NT2/D1 (cell line): ENCODE measurements at regions not wholly inside any gene's neighbourhood (a gene's known extent, or its start where the extent isn't known, plus 50 kb on each side); places are given as distances from the start of the nearest gene placed in this dataset.

ENCODE experiments used
- DNase-seq: peaks from one replicate; pipeline ENCODE4 v3.0.0-alpha.2; 2011; ENCODE audit warnings: low read depth, low spot score
- H3K27me3 ChIP-seq: 2 replicates; pipeline ENCODE4 v1.6.0; 2011; ENCODE audit warnings: mild to moderate bottlenecking; ENCODE audit not compliant: insufficient read length, insufficient read depth
- H3K36me3 ChIP-seq: 2 replicates; pipeline ENCODE4 v1.6.1; 2011; ENCODE audit warnings: mild to moderate bottlenecking, low read length, mixed read lengths; ENCODE audit not compliant: insufficient read depth, insufficient read length
- H3K4me1 ChIP-seq: 2 replicates; pipeline ENCODE4 v1.5.1; 2011; ENCODE audit not compliant: insufficient read depth, insufficient read length
- H3K4me3 ChIP-seq: 2 replicates; pipeline ENCODE4 v1.5.1; 2011; ENCODE audit warnings: low read depth; ENCODE audit not compliant: insufficient read length
- H3K9ac ChIP-seq: 2 replicates; pipeline ENCODE4 v1.6.0; 2011; ENCODE audit warnings: low read depth; ENCODE audit not compliant: insufficient read length
- H3K9me3 ChIP-seq: 2 replicates; pipeline ENCODE4 v1.5.1; 2011; ENCODE audit warnings: mild to moderate bottlenecking, low read length; ENCODE audit not compliant: insufficient read depth
- SUZ12 ChIP-seq: IDR thresholded peaks from 2 replicates; pipeline ENCODE4 v1.6.1; 2011; ENCODE audit not compliant: insufficient read length, insufficient read depth; ENCODE audit errors: extremely low read depth
- YY1 ChIP-seq: IDR thresholded peaks from 2 replicates; pipeline ENCODE4 v1.6.1; 2011; ENCODE audit not compliant: insufficient read length, insufficient read depth
- ZNF274 ChIP-seq: IDR thresholded peaks from 2 replicates; pipeline ENCODE4 v1.6.1; 2011; ENCODE audit warnings: mild to moderate bottlenecking, low read depth, low read length

GRCh38 chr3:186487819-186488218, 56.4 kb downstream of the CRYGS start:
- Histone ChIP-seq H3K9ac (no peak overlapping the region), H3K9me3 (no peaks in the 10 kb centered on the region), H3K36me3 (no peaks in the 10 kb centered on the region), H3K27me3 (no peaks in the 10 kb centered on the region), H3K4me3 (no peak overlapping the region), H3K4me1 (no peaks in the 10 kb centered on the region)
- TF ChIP-seq YY1 (no peak), SUZ12 (no peak), ZNF274 (no peak)
- DNase-seq: no peak

GRCh38 chr3:186487037-186487436, 57.1 kb downstream of the CRYGS start:
- no peaks in the 10 kb centered on the region for H3K36me3 ChIP-seq
- no peaks in the 10 kb centered on the region for H3K9me3 ChIP-seq
- H3K9ac ChIP-seq: no peak overlapping the region
- TF ChIP-seq ZNF274 (no peak), YY1 (no peak), SUZ12 (no peak)
- H3K27me3 ChIP-seq: no peaks in the 10 kb centered on the region
- DNase-seq: no peak
- no peaks in the 10 kb centered on the region for H3K4me1 ChIP-seq
- no peak overlapping the region for H3K4me3 ChIP-seq

- Histone ChIP-seq H3K9ac (no peak overlapping the region), H3K4me3 (no peak overlapping the region), H3K36me3 (no peaks in the 10 kb centered on the region), H3K27me3 (no peaks in the 10 kb centered on the region), H3K4me1 (no peaks in the 10 kb centered on the region), H3K9me3 (no peaks in the 10 kb centered on the region)
- DNase-seq: no peak
- TF ChIP-seq ZNF274: no peak
- TF ChIP-seq YY1: no peak
- no peak for TF ChIP-seq SUZ12
Observed at GRCh38 chr3:186483611-186484340, 60.4 kb downstream of the CRYGS start.

- no peak for DNase-seq
- Histone ChIP-seq H3K9me3 (no peaks in the 10 kb centered on the region), H3K4me1 (no peaks in the 10 kb centered on the region), H3K4me3 (no peak overlapping the region), H3K9ac (no peak overlapping the region), H3K27me3 (no peaks in the 10 kb centered on the region), H3K36me3 (no peaks in the 10 kb centered on the region)
- TF ChIP-seq YY1 (no peak), SUZ12 (no peak), ZNF274 (no peak)
Observed at GRCh38 chr3:186481526-186481925, 62.7 kb downstream of the CRYGS start.

- no peak overlapping the region for H3K4me3 ChIP-seq
- no peaks in the 10 kb centered on the region for H3K36me3 ChIP-seq
- H3K9ac ChIP-seq: no peak overlapping the region
- H3K4me1 ChIP-seq: no peaks in the 10 kb centered on the region
- no peaks in the 10 kb centered on the region for H3K27me3 ChIP-seq
- no peaks in the 10 kb centered on the region for H3K9me3 ChIP-seq
- DNase-seq: no peak
- TF ChIP-seq ZNF274 (no peak), YY1 (no peak)
Observed at GRCh38 chr3:186477876-186478275, 66.3 kb downstream of the CRYGS start.

- H3K27me3 ChIP-seq: no peaks in the 10 kb centered on the region
- H3K4me1 ChIP-seq: no peaks in the 10 kb centered on the region
- no peaks in the 10 kb centered on the region for H3K36me3 ChIP-seq
- no peak for TF ChIP-seq YY1
- H3K4me3 ChIP-seq: no peak overlapping the region
- H3K9me3 ChIP-seq: no peaks in the 10 kb centered on the region
- no peak overlapping the region for H3K9ac ChIP-seq
- no peak for DNase-seq
Observed at GRCh38 chr3:186477033-186477432, 67.1 kb downstream of the CRYGS start.

- Histone ChIP-seq H3K9ac (no peak overlapping the region), H3K36me3 (no peaks in the 10 kb centered on the region), H3K27me3 (no peaks in the 10 kb centered on the region), H3K4me3 (no peak overlapping the region), H3K9me3 (no peaks in the 10 kb centered on the region), H3K4me1 (no peaks in the 10 kb centered on the region)
- no peak for DNase-seq
- no peak for TF ChIP-seq SUZ12
- no peak for TF ChIP-seq ZNF274
- TF ChIP-seq YY1: no peak
Observed at GRCh38 chr3:186476541-186476940, 67.6 kb downstream of the CRYGS start.
